NCI-H1092 (cell line): ENCODE measurements at regions not wholly inside any gene's neighbourhood (a gene's known extent, or its start where the extent isn't known, plus 50 kb on each side); places are given as distances from the start of the nearest gene placed in this dataset.
"Not testable (repeated sequence)": the region's sequence is repeated elsewhere in the genome, so short reads cannot be mapped to it uniquely, and the experiment has no call there.

Source experiments
- DNase-seq: peaks from one replicate; lab custom pipeline; 2025; lab: John Stamatoyannopoulos, UW

- DNase-seq = no peak
Measured at GRCh38 chr1:104019675-104020049, 270.0 kb downstream of the AMY1C start.

- DNase-seq = no peak
Measured at GRCh38 chr1:104028416-104029035, 278.8 kb downstream of the AMY1C start.

- no peak for DNase-seq
Measured at GRCh38 chr1:104029456-104029970, 279.8 kb downstream of the AMY1C start.

- DNase-seq = no peak
Measured at GRCh38 chr1:104056786-104057185, 307.1 kb downstream of the AMY1C start.

- DNase-seq = not testable (repeated sequence)
Measured at GRCh38 chr1:104057219-104057898, 307.7 kb downstream of the AMY1C start.

- not testable (repeated sequence) for DNase-seq
Measured at GRCh38 chr1:104061637-104062036, 311.9 kb downstream of the AMY1C start.

GRCh38 chr1:104064399-104064798 lies 314.7 kb downstream of the AMY1C start:
- DNase-seq = no peak

- DNase-seq = no peak
Measured at GRCh38 chr1:104072915-104073371, 323.2 kb downstream of the AMY1C start.

- DNase-seq = no peak
Measured at GRCh38 chr1:104073463-104073902, 323.8 kb downstream of the AMY1C start.

- no peak for DNase-seq
Measured at GRCh38 chr1:104082221-104082620, 332.5 kb downstream of the AMY1C start.

GRCh38 chr1:104084380-104084779 lies 334.7 kb downstream of the AMY1C start:
- DNase-seq = no peak

GRCh38 chr1:104092698-104093097 lies 343.0 kb downstream of the AMY1C start:
- DNase-seq = no peak

GRCh38 chr1:104098837-104099236 lies 349.1 kb downstream of the AMY1C start:
- no peak for DNase-seq

GRCh38 chr1:104100115-104100514 lies 350.4 kb downstream of the AMY1C start:
- DNase-seq = no peak

- no peak for DNase-seq
Measured at GRCh38 chr1:104105465-104105864, 355.8 kb downstream of the AMY1C start.

- no peak for DNase-seq
Measured at GRCh38 chr1:104120525-104120924, 370.8 kb downstream of the AMY1C start.

- no peak for DNase-seq
Measured at GRCh38 chr1:104121271-104121670, 371.6 kb downstream of the AMY1C start.

- no peak for DNase-seq
Measured at GRCh38 chr1:104125266-104125665, 375.6 kb downstream of the AMY1C start.

GRCh38 chr1:104125970-104126369 lies 376.3 kb downstream of the AMY1C start:
- no peak for DNase-seq

GRCh38 chr1:104132382-104132973 lies 382.8 kb downstream of the AMY1C start:
- no peak for DNase-seq

- DNase-seq = not testable (repeated sequence)
Measured at GRCh38 chr1:104135036-104135435, 385.3 kb downstream of the AMY1C start.

- no peak for DNase-seq
Measured at GRCh38 chr1:104136621-104137020, 386.9 kb downstream of the AMY1C start.

- no peak for DNase-seq
Measured at GRCh38 chr1:104156738-104157137, 407.0 kb downstream of the AMY1C start.
